ENCODE measurements at regions not wholly inside any gene's neighbourhood (a gene's known extent, or its start where the extent isn't known, plus 50 kb on each side); places are given as distances from the start of the nearest gene placed in this dataset.
"Not testable (repeated sequence)": the region's sequence is repeated elsewhere in the genome, so short reads cannot be mapped to it uniquely, and the experiment has no call there.

GRCh38 chr2:90215880-90216279 is 1524.4 kb downstream of the RPIA start:
- not testable (repeated sequence) for TF ChIP-seq YY1 (IDR thresholded peaks at IDR 0.05; ENCODE audit: insufficient read depth, insufficient read length); ZNF274 (IDR thresholded peaks at IDR 0.05; ENCODE audit: low read depth, low read length); SUZ12 (IDR thresholded peaks at IDR 0.05; ENCODE audit: extremely low read depth, insufficient read depth, insufficient read length)

Data from NT2/D1 (cell line).